ENCODE measurements at regions not wholly inside any gene's neighbourhood (a gene's known extent, or its start where the extent isn't known, plus 50 kb on each side); places are given as distances from the start of the nearest gene placed in this dataset.

GRCh38 chr19:27777242-27777641 lies 1435.7 kb downstream of the UQCRFS1 start:
- H2BK15ac ChIP-seq (ENCODE audit: low read depth, low read length): no peak overlapping the region
- no peak overlapping the region for H3K23ac ChIP-seq (ENCODE audit: insufficient read length, low read depth, low read length)
- peaks cover 9% of the 10 kb centered on the region; the same call in 1 of the 2 replicates for H3K27me3 ChIP-seq (ENCODE audit: insufficient read depth, low read length)
- no peak overlapping the region for H4K91ac ChIP-seq (ENCODE audit: insufficient read length, low read depth, low read length)
- DNase-seq: peak; percentile 8
- H2BK12ac ChIP-seq (ENCODE audit: insufficient read length, low read depth, low read length): no peak overlapping the region
- H3K79me1 ChIP-seq (ENCODE audit: insufficient read depth, low read depth, low read length, poor library complexity, severe bottlenecking): no peaks in the 10 kb centered on the region
- H2AFZ ChIP-seq (ENCODE audit: low read length): no peak overlapping the region
- no peak overlapping the region for H4K8ac ChIP-seq (replicated peaks; ENCODE audit: insufficient read length, low read depth, low read length)
- H3K27ac Mint-ChIP-seq: no peak overlapping the region
- no peak overlapping the region for H3T11ph ChIP-seq (ENCODE audit: low read length)
- H2BK120ac ChIP-seq (ENCODE audit: low read depth, low read length, poor library complexity, severe bottlenecking): no peak overlapping the region
- no peaks in the 10 kb centered on the region for H3K4me1 ChIP-seq (ENCODE audit: insufficient read depth, low read length)
- peaks cover 32% of the 10 kb centered on the region for H3K27me3 Mint-ChIP-seq (ENCODE audit: low read depth)
- H3K36me3 Mint-ChIP-seq (ENCODE audit: insufficient read depth in 1 of 3, low read depth in 3 of 3): peaks cover 69 to 97% (median 91%) of the 10 kb centered on the region in 3 experiments
- H3K18ac ChIP-seq (ENCODE audit: insufficient read length, low read depth, low read length): no peak overlapping the region
- no peaks in the 10 kb centered on the region for H3K23me2 ChIP-seq (ENCODE audit: insufficient read length, low read depth, low read length, poor library complexity, severe bottlenecking)
- no peak overlapping the region for H4K5ac ChIP-seq (ENCODE audit: insufficient read length, low read depth, low read length)
- no peak overlapping the region for H2BK5ac ChIP-seq (ENCODE audit: insufficient read length, low read length)
- peaks cover 31% of the 10 kb centered on the region for H3K9me3 ChIP-seq (ENCODE audit: control insufficient read depth, low read depth, low read length)
- H3K4me3 Mint-ChIP-seq: no peak overlapping the region
- no peaks in the 10 kb centered on the region for H3K4me1 Mint-ChIP-seq
- no peak overlapping the region for H3K14ac ChIP-seq (ENCODE audit: insufficient read depth, low read length)
- H3K27ac ChIP-seq (ENCODE audit: insufficient read length, low read depth, low read length): no peak overlapping the region
- no peak overlapping the region for H3K4ac ChIP-seq (ENCODE audit: low read depth, low read length)
- H3K79me2 ChIP-seq (ENCODE audit: insufficient read depth, low read length): no peaks in the 10 kb centered on the region
- no peak overlapping the region for H2AK5ac ChIP-seq (ENCODE audit: insufficient read length, low read length)
- no peak overlapping the region for H3K9ac ChIP-seq (ENCODE audit: extremely low read depth, insufficient read length, low read length)
- no peak overlapping the region for H3K4me2 ChIP-seq (ENCODE audit: insufficient read depth, insufficient read length, low read length)
- no peak for TF ChIP-seq CTCF (conservative IDR thresholded peaks at IDR 0.05)
- no peak overlapping the region for H3K56ac ChIP-seq (ENCODE audit: insufficient read length, low read depth, low read length)
- WGBS (ENCODE audit: extremely low coverage, insufficient read length, low lambda C conversion rate): no CpG with 5 or more reads among the region's 7 CpGs
- no peaks in the 10 kb centered on the region for H4K20me1 ChIP-seq (ENCODE audit: control insufficient read depth, insufficient read depth, insufficient read length)
- H3K9me3 Mint-ChIP-seq: peaks cover 92 to 99% of the 10 kb centered on the region in 2 experiments
- no peak overlapping the region for H2BK20ac ChIP-seq (ENCODE audit: low read depth, low read length, poor library complexity, severe bottlenecking)
